Mesothelial cell of epicardium (in vitro differentiated cells): ENCODE measurements at regions not wholly inside any gene's neighbourhood (a gene's known extent, or its start where the extent isn't known, plus 50 kb on each side); places are given as distances from the start of the nearest gene placed in this dataset.

Source experiments
- DNase-seq, 2 experiments: peaks; one replicate each; pipeline ENCODE4 v3.0.0; 2021; ENCODE audit warnings: low spot score in 2 of 2; ENCODE audit not compliant: unreplicated experiment in 2 of 2
- H3K27ac Mint-ChIP-seq: 2 replicates; pipeline ENCODE4 v1.8.0; 2021; ENCODE audit warnings: mixed read lengths
- H3K27me3 Mint-ChIP-seq: 2 replicates; pipeline ENCODE4 v1.8.0; 2021; ENCODE audit warnings: low read depth, mixed read lengths
- H3K36me3 Mint-ChIP-seq: 2 replicates; pipeline ENCODE4 v1.8.0; 2021; ENCODE audit warnings: mixed read lengths
- H3K4me1 Mint-ChIP-seq: 2 replicates; pipeline ENCODE4 v1.8.0; 2021; ENCODE audit warnings: mixed read lengths
- H3K4me3 Mint-ChIP-seq: 2 replicates; pipeline ENCODE4 v1.8.0; 2021; ENCODE audit warnings: mild to moderate bottlenecking, moderate library complexity, mixed read lengths
- H3K9me3 Mint-ChIP-seq: 2 replicates; pipeline ENCODE4 v1.8.0; 2021; ENCODE audit warnings: mixed read lengths
- CTCF ChIP-seq: fragments of 200-600 bp; sonication (generic); IDR thresholded peaks from one replicate; pipeline ENCODE4 v1.5.0; 2021; ENCODE audit warnings: antibody characterized with exemption; ENCODE audit not compliant: unreplicated experiment

- H3K4me1 Mint-ChIP-seq = no peaks in the 10 kb centered on the region
- no peaks in the 10 kb centered on the region for H3K36me3 Mint-ChIP-seq
- no peaks in the 10 kb centered on the region for H3K9me3 Mint-ChIP-seq
- TF ChIP-seq CTCF = no peak
- no peak for DNase-seq
- H3K27ac Mint-ChIP-seq = no peak overlapping the region
- H3K27me3 Mint-ChIP-seq = peaks cover 9% of the 10 kb centered on the region
- no peak overlapping the region for H3K4me3 Mint-ChIP-seq
Measured at GRCh38 chr2:105691947-105692390, 52.7 kb upstream of the NCK2 start.

- Mint-ChIP-seq H3K27me3 (no peaks in the 10 kb centered on the region), H3K9me3 (no peaks in the 10 kb centered on the region), H3K4me1 (no peaks in the 10 kb centered on the region), H3K4me3 (no peak overlapping the region), H3K36me3 (no peaks in the 10 kb centered on the region), H3K27ac (no peak overlapping the region)
- no peak for TF ChIP-seq CTCF
- no peak for DNase-seq
Measured at GRCh38 chr2:105690566-105690965, 54.1 kb upstream of the NCK2 start.

GRCh38 chr2:105689484-105689883 is 55.2 kb upstream of the NCK2 start:
- Mint-ChIP-seq H3K27ac (no peak overlapping the region), H3K36me3 (no peaks in the 10 kb centered on the region), H3K4me1 (no peaks in the 10 kb centered on the region), H3K27me3 (peaks cover 2% of the 10 kb centered on the region), H3K4me3 (no peak overlapping the region), H3K9me3 (no peaks in the 10 kb centered on the region)
- no peak for TF ChIP-seq CTCF
- no peak for DNase-seq

GRCh38 chr2:105688946-105689345 is 55.8 kb upstream of the NCK2 start:
- DNase-seq = no peak
- Mint-ChIP-seq H3K36me3 (no peaks in the 10 kb centered on the region), H3K27ac (no peak overlapping the region), H3K27me3 (peaks cover 2% of the 10 kb centered on the region), H3K9me3 (no peaks in the 10 kb centered on the region), H3K4me1 (no peaks in the 10 kb centered on the region), H3K4me3 (no peak overlapping the region)
- TF ChIP-seq CTCF = no peak

- Mint-ChIP-seq H3K4me1 (no peaks in the 10 kb centered on the region), H3K27me3 (peaks cover 8% of the 10 kb centered on the region), H3K36me3 (no peaks in the 10 kb centered on the region), H3K9me3 (no peaks in the 10 kb centered on the region), H3K4me3 (no peak overlapping the region), H3K27ac (no peak overlapping the region)
- no peak for TF ChIP-seq CTCF
- DNase-seq = no peak
Measured at GRCh38 chr2:105686588-105686987, 58.1 kb upstream of the NCK2 start.

GRCh38 chr2:105683011-105683492 is 61.7 kb upstream of the NCK2 start:
- TF ChIP-seq CTCF = no peak
- Mint-ChIP-seq H3K9me3 (no peaks in the 10 kb centered on the region), H3K4me3 (no peak overlapping the region), H3K36me3 (no peaks in the 10 kb centered on the region), H3K27me3 (peaks cover 34% of the 10 kb centered on the region), H3K4me1 (no peaks in the 10 kb centered on the region), H3K27ac (no peak overlapping the region)
- no peak for DNase-seq
